Loucy (cell line): ENCODE measurements at regions not wholly inside any gene's neighbourhood (a gene's known extent, or its start where the extent isn't known, plus 50 kb on each side); places are given as distances from the start of the nearest gene placed in this dataset.

ENCODE experiments used
- CTCF ChIP-seq: fragments of 200-600 bp; sonication (generic); conservative IDR thresholded peaks from 2 replicates; pipeline ENCODE4 v1.5.1; 2014; ENCODE audit warnings: mild to moderate bottlenecking, antibody characterized with exemption, low read length
- EZH2phosphoT487 ChIP-seq: fragments of 200-600 bp; IDR thresholded peaks from 2 replicates; pipeline ENCODE4 v1.6.1; 2018; ENCODE audit warnings: antibody characterized with exemption, mild to moderate bottlenecking, moderate library complexity, borderline replicate concordance

- TF ChIP-seq CTCF (no peak), EZH2phosphoT487 (no peak)
Observed at GRCh38 chr13:56659041-56659471, 481.7 kb upstream of the PRR20A start.
